Upper lobe of left lung (tissue), 4 donors: ENCODE measurements at regions not wholly inside any gene's neighbourhood (a gene's known extent, or its start where the extent isn't known, plus 50 kb on each side); places are given as distances from the start of the nearest gene placed in this dataset.

Experiments
- CTCF ChIP-seq, 6 experiments: fragments of 450-650 bp in 4 of 6; fragments of 200-600 bp in 2 of 6; sonication (generic) in 2 of 6; IDR thresholded peaks; one replicate each; pipeline ENCODE4 v1.5.1; 2016 to 2019; ENCODE audit warnings: antibody characterized with exemption in 6 of 6
- POLR2A ChIP-seq, 4 donors: fragments of 450-650 bp; IDR thresholded peaks; one replicate each; pipeline ENCODE4 v1.5.1; 2016 to 2017; ENCODE audit warnings: antibody characterized with exemption in 4 of 4, mild to moderate bottlenecking in 2 of 4
- POLR2AphosphoS5 ChIP-seq, 2 donors: sonication (generic); formaldehyde crosslinking; IDR thresholded peaks; one replicate each; pipeline ENCODE4 v1.5.1; 2017; ENCODE audit warnings: antibody characterized with exemption in 2 of 2

GRCh38 chr6:1035401-1035800 lies 276.5 kb upstream of the FOXQ1 start:
- no peak for TF ChIP-seq CTCF (IDR thresholded peaks at IDR 0.05)
- TF ChIP-seq POLR2A (IDR thresholded peaks at IDR 0.05), result no peak
- TF ChIP-seq POLR2AphosphoS5 (IDR thresholded peaks at IDR 0.05), result no peak
